Neutrophil (primary cell): ENCODE measurements at regions not wholly inside any gene's neighbourhood (a gene's known extent, or its start where the extent isn't known, plus 50 kb on each side); places are given as distances from the start of the nearest gene placed in this dataset.

Source experiments
- H3K27ac ChIP-seq: fragments of 200-600 bp; sonication (generic); 2 replicates; pipeline ENCODE4 v1.5.1; 2016; ENCODE audit warnings: mild to moderate bottlenecking, moderate library complexity
- H3K27me3 ChIP-seq: fragments of 200-600 bp; sonication (generic); 2 replicates; pipeline ENCODE4 v1.6.0; 2016; ENCODE audit warnings: mild to moderate bottlenecking
- H3K36me3 ChIP-seq: fragments of 200-600 bp; sonication (generic); 2 replicates; pipeline ENCODE4 v1.5.1; 2017
- H3K4me1 ChIP-seq, 2 experiments: fragments of 200-600 bp in 1 of 2; sonication (generic) in 1 of 2; 1 replicate in 1 of 2; 2 replicates in 1 of 2; pipeline versions ENCODE4 v1.5.1 to v1.6.1; 2013 to 2016; ENCODE audit warnings: low read depth in 1 of 2, low read length in 1 of 2, mild to moderate bottlenecking in 1 of 2, moderate library complexity in 1 of 2; ENCODE audit not compliant: control insufficient read depth in 1 of 2, insufficient read depth in 1 of 2
- H3K4me3 ChIP-seq, 2 experiments: fragments of 200-600 bp in 1 of 2; sonication (generic) in 1 of 2; 1 replicate in 1 of 2; 2 replicates in 1 of 2; pipeline ENCODE4 v1.5.1; 2013 to 2016; ENCODE audit warnings: low read depth in 1 of 2, low read length in 1 of 2, mild to moderate bottlenecking in 1 of 2, moderate library complexity in 1 of 2
- H3K9me3 ChIP-seq: fragments of 200-600 bp; sonication (generic); 2 replicates; pipeline ENCODE4 v1.5.1; 2016
- TF ChIP-seq, protein P1 (sequence below): fragments of 200-600 bp; sonication (generic); IDR thresholded peaks from 2 replicates; pipeline ENCODE4 v1.5.1; 2016; ENCODE audit warnings: antibody characterized with exemption

- H3K4me1 ChIP-seq = no peaks in the 10 kb centered on the region
- H3K27ac ChIP-seq = no peak overlapping the region
- no peaks in the 10 kb centered on the region for H3K27me3 ChIP-seq
- no peak overlapping the region for H3K4me3 ChIP-seq
- H3K36me3 ChIP-seq = no peaks in the 10 kb centered on the region
- no peaks in the 10 kb centered on the region for H3K9me3 ChIP-seq
- TF ChIP-seq, protein P1, sequence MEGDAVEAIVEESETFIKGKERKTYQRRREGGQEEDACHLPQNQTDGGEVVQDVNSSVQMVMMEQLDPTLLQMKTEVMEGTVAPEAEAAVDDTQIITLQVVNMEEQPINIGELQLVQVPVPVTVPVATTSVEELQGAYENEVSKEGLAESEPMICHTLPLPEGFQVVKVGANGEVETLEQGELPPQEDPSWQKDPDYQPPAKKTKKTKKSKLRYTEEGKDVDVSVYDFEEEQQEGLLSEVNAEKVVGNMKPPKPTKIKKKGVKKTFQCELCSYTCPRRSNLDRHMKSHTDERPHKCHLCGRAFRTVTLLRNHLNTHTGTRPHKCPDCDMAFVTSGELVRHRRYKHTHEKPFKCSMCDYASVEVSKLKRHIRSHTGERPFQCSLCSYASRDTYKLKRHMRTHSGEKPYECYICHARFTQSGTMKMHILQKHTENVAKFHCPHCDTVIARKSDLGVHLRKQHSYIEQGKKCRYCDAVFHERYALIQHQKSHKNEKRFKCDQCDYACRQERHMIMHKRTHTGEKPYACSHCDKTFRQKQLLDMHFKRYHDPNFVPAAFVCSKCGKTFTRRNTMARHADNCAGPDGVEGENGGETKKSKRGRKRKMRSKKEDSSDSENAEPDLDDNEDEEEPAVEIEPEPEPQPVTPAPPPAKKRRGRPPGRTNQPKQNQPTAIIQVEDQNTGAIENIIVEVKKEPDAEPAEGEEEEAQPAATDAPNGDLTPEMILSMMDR = no peak
Observed at GRCh38 chr17:72417627-72418026, 296.8 kb downstream of the SOX9 start.

DNA sequence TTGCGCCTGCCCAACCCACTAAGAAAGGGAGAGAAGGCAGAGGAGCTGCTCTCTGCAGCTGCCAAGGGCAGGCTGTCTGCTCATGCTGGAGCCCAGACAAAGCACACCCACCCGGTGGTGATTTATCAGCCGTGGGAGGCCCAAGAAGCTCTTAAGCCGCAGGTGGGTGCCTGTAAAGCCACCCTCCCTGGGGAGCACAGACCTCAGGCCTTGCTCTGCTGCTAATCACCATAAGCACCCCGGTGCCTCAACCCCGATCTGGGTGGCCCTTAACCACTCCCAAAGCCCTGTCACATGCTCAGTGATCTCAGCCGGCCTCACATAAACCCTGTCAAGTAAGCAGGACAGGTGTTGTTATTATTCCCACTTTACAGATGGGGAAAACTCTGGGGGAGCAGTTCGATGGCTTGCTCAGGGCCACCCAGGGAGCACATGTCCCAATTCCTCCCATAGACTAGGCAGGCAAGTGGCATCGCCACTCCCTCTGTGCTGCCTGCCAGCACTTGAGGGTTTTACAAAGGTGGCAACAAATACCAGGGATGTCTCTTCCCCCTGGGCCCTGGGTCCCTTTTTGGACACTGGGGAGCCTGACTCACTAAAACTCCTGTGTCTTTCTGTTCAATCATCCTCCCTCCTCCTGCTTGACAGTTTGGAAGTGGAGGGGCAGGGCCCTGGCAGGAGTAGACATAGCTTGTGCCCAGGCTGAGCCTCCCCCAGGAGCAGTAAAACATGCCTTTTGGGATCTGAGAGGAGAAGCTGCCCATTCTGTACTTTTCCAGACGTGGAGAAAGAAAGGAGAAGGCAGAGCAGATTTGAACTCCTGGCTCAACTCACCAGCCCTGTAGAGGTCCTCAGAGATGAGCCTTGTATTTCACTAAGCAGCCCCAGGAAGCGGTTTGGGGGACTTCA, 299.3 kb downstream of the SOX9 start:
- H3K4me3 ChIP-seq = no peak overlapping the region
- H3K27ac ChIP-seq = no peak overlapping the region
- TF ChIP-seq, protein P1 = no peak
- H3K4me1 ChIP-seq = no peaks in the 10 kb centered on the region
- no peaks in the 10 kb centered on the region for H3K36me3 ChIP-seq
- no peaks in the 10 kb centered on the region for H3K9me3 ChIP-seq
- H3K27me3 ChIP-seq = no peaks in the 10 kb centered on the region

GRCh38 chr17:72420775-72421127, 299.9 kb downstream of the SOX9 start:
- no peaks in the 10 kb centered on the region for H3K9me3 ChIP-seq
- no peaks in the 10 kb centered on the region for H3K36me3 ChIP-seq
- TF ChIP-seq, protein P1 = no peak
- H3K27ac ChIP-seq = no peak overlapping the region
- no peaks in the 10 kb centered on the region for H3K4me1 ChIP-seq
- H3K27me3 ChIP-seq = no peaks in the 10 kb centered on the region
- no peak overlapping the region for H3K4me3 ChIP-seq

DNA sequence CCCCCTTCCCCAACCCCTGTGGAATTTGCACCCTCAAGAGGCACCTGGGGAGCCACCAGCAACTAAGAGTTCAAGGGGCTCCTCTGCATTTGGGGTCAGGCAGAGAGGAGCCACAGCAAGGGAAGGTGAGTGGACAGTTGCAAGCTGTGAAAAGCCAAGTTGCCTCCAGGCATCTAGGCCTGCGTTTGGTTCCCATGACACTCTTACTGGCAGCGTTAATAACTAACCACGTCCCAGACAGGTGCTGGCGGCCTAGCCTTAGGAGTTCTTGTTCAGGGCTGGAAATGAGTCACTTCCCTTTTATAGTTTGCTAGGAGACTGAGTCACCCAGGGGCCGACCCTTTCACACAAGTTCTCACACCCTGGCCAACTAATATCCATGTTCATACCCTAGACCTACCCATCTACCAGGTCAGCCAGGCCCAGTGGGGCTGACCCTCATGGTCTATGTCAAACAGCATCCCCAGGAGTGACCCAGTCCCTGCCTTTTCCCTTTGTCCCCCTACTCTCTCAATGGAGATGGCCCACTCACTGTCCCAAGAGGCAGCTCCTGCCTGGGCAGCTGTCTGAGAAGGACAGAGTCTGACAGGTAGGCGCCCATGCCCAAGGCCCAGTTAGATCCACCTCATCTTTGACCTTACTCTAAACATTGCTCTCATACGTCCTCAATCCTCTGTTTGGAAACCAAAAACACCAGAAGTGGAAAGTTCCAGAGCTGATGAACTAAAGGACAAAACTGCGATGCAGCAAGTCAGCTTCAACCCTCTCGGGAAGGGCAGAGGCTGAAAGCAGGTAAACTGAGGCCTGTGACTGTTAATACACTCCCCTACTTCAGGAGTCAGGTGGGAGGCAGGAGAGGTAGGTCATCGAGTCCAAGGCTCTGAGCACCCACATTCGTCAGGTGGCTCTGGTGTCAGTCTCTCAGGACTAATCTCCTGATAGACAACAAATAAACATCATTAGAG, 300.6 kb downstream of the SOX9 start:
- no peaks in the 10 kb centered on the region for H3K27me3 ChIP-seq
- TF ChIP-seq, protein P1 = no peak
- no peaks in the 10 kb centered on the region for H3K36me3 ChIP-seq
- no peak overlapping the region for H3K4me3 ChIP-seq
- H3K9me3 ChIP-seq = no peaks in the 10 kb centered on the region
- no peaks in the 10 kb centered on the region for H3K4me1 ChIP-seq
- no peak overlapping the region for H3K27ac ChIP-seq

DNA sequence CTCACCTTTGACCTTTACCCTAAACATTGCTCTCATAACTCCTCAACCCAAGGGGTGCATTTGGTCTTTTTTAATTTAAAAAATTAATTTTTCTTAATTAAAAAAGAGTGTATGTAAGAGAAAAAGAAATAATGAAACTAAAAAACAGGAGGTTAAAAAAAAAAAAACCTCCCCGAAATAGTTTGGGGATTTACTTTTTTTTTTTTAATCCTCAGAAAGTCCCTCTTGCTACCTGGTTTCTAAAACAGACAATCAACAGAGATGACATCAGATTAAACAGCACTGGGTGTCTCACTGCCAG, 301.3 kb downstream of the SOX9 start:
- H3K36me3 ChIP-seq = no peaks in the 10 kb centered on the region
- H3K9me3 ChIP-seq = no peaks in the 10 kb centered on the region
- no peak overlapping the region for H3K4me3 ChIP-seq
- TF ChIP-seq, protein P1 = no peak
- H3K4me1 ChIP-seq = no peaks in the 10 kb centered on the region
- H3K27me3 ChIP-seq = no peaks in the 10 kb centered on the region
- no peak overlapping the region for H3K27ac ChIP-seq
